Smooth muscle cell (in vitro differentiated cells): ENCODE measurements at regions not wholly inside any gene's neighbourhood (a gene's known extent, or its start where the extent isn't known, plus 50 kb on each side); places are given as distances from the start of the nearest gene placed in this dataset.

Source experiments
- DNase-seq: peaks from one replicate; lab custom pipeline; 2025; ENCODE audit not compliant: unreplicated experiment; lab: John Stamatoyannopoulos, UW
- H2AFZ ChIP-seq: fragments of 200-600 bp; sonication (generic); 2 replicates; pipeline ENCODE4 v1.6.0; 2016; ENCODE audit warnings: antibody characterized with exemption, low read depth, mild to moderate bottlenecking
- H3F3A ChIP-seq: fragments of 200-600 bp; sonication (generic); 2 replicates; pipeline ENCODE4 v1.6.0; 2017; ENCODE audit warnings: antibody characterized with exemption, low read depth
- H3K27ac ChIP-seq: fragments of 200-600 bp; sonication (generic); 2 replicates; pipeline ENCODE4 v1.5.1; 2016; ENCODE audit warnings: low read depth, mild to moderate bottlenecking
- H3K27me3 ChIP-seq: fragments of 200-600 bp; sonication (generic); 2 replicates; pipeline ENCODE4 v1.6.1; 2016; ENCODE audit warnings: low read depth, mild to moderate bottlenecking
- H3K36me3 ChIP-seq: fragments of 200-600 bp; sonication (generic); 2 replicates; pipeline ENCODE4 v1.5.1; 2016; ENCODE audit warnings: low read depth
- H3K4me1 ChIP-seq: fragments of 200-600 bp; sonication (generic); 2 replicates; pipeline ENCODE4 v1.5.1; 2016; ENCODE audit warnings: low read depth
- H3K4me2 ChIP-seq: fragments of 200-600 bp; sonication (generic); 2 replicates; pipeline ENCODE4 v1.6.0; 2016; ENCODE audit warnings: mild to moderate bottlenecking
- H3K4me3 ChIP-seq: fragments of 200-600 bp; sonication (generic); 2 replicates; pipeline ENCODE4 v1.5.1; 2016; ENCODE audit warnings: mild to moderate bottlenecking
- H3K79me2 ChIP-seq: fragments of 200-600 bp; sonication (generic); 2 replicates; pipeline ENCODE4 v1.6.0; 2016; ENCODE audit warnings: low read depth, mild to moderate bottlenecking
- H3K9ac ChIP-seq: fragments of 200-600 bp; sonication (generic); 2 replicates; pipeline ENCODE4 v1.6.0; 2016; ENCODE audit warnings: low read depth
- H3K9me3 ChIP-seq: fragments of 200-600 bp; sonication (generic); replicated peaks from 2 replicates; pipeline ENCODE4 v1.5.1; 2016; ENCODE audit warnings: low read depth
- H4K20me1 ChIP-seq: fragments of 200-600 bp; sonication (generic); 2 replicates; pipeline ENCODE4 v1.6.0; 2016; ENCODE audit warnings: low read depth
- WGBS: methylation state at CpG from one replicate; pipeline ENCODE4 v1.1.7; 2016; ENCODE audit warnings: low lambda C conversion rate; 5-methylcytosine and 5-hydroxymethylcytosine counted together
- TF ChIP-seq, protein P1 (sequence below): fragments of 200-600 bp; sonication (generic); IDR thresholded peaks from 2 replicates; pipeline ENCODE4 v1.5.1; 2017; ENCODE audit warnings: borderline replicate concordance, mild to moderate bottlenecking, antibody characterized with exemption; ENCODE audit not compliant: insufficient read depth, poor library complexity, severe bottlenecking

DNA sequence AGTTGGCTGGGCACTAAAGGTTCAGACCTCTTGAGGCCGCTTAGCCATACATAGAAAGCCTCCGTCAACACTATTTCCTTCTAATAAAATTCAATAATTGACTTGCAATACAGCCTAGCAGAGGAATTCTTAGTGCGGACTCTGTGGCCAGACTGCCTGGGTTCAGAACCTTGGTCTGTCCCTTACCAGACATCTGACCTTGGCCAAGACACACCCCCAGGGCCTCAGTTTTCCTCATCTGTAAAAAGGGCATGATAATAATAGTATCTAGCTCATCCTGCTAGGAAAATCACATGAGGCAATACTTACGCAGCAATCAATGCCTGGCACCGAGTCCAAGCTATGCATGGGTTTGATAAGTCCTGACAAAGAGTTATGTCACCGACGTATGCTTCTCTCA, 148.2 kb upstream of the SOD1 start:
- Histone ChIP-seq H3F3A (no peaks in the 10 kb centered on the region), H3K79me2 (peaks cover 7% of the 10 kb centered on the region), H3K27ac (no peak overlapping the region), H3K36me3 (no peaks in the 10 kb centered on the region), H3K9me3 (no peaks in the 10 kb centered on the region), H3K4me3 (no peak overlapping the region), H3K4me1 (peaks cover 8% of the 10 kb centered on the region), H4K20me1 (no peaks in the 10 kb centered on the region), H3K27me3 (no peaks in the 10 kb centered on the region), H3K4me2 (no peak overlapping the region), H2AFZ (no peak overlapping the region), H3K9ac (no peak overlapping the region)
- no peak for DNase-seq
- WGBS, result 95% methylated on average over 7 of the region's 7 CpGs
- TF ChIP-seq, protein P1, sequence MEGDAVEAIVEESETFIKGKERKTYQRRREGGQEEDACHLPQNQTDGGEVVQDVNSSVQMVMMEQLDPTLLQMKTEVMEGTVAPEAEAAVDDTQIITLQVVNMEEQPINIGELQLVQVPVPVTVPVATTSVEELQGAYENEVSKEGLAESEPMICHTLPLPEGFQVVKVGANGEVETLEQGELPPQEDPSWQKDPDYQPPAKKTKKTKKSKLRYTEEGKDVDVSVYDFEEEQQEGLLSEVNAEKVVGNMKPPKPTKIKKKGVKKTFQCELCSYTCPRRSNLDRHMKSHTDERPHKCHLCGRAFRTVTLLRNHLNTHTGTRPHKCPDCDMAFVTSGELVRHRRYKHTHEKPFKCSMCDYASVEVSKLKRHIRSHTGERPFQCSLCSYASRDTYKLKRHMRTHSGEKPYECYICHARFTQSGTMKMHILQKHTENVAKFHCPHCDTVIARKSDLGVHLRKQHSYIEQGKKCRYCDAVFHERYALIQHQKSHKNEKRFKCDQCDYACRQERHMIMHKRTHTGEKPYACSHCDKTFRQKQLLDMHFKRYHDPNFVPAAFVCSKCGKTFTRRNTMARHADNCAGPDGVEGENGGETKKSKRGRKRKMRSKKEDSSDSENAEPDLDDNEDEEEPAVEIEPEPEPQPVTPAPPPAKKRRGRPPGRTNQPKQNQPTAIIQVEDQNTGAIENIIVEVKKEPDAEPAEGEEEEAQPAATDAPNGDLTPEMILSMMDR, result no peak

DNA sequence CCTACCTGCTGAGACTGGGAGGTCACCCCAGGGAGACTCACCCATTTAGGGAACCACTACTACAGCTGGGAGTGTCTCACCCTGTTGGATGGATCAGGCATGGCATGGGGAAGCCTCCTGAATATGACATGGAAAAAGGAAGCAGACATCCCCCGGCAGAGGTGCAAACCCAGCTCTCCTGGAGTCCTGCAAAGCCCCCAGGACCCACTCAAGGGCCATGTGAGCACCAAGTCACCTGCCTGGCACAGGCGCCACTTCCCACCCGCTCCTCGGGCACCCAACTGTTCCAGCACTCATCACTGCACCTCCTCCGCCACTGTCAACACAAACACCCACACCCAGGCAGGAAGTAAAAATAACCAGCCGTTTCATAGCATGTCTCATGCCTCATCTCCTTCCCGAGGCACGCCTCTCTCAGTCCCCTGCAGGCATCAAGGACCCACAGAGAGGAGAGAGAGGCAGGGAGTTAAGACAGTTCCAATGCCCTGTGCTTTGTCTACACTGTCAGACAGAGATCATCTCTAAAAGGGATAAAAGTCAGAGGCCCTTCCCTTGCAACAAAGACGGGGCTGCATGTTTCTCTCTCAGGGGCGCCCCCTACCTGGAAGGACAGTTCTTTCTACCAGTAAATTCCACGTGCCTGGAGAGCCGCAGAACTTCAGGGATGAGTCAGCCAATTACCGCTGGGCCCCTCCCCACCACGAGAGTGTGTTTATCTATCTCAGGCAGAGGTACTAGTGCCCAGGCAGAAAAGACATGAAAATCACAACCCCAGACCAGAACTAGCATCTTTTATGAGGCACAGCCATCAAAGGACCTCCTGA, 150.1 kb upstream of the SOD1 start:
- Histone ChIP-seq H4K20me1 (no peaks in the 10 kb centered on the region), H3K36me3 (no peaks in the 10 kb centered on the region), H3K9me3 (no peaks in the 10 kb centered on the region), H3K4me2 (no peak overlapping the region), H3K27me3 (no peaks in the 10 kb centered on the region), H3F3A (no peaks in the 10 kb centered on the region), H3K27ac (no peak overlapping the region), H3K4me1 (peaks cover under 1% of the 10 kb centered on the region), H3K4me3 (no peak overlapping the region), H3K9ac (no peak overlapping the region), H2AFZ (no peak overlapping the region), H3K79me2 (peaks cover 7% of the 10 kb centered on the region)
- DNase-seq, result no peak
- TF ChIP-seq, protein P1, result peak; percentile 44
- WGBS, result 37% methylated on average over 14 of the region's 14 CpGs

DNA sequence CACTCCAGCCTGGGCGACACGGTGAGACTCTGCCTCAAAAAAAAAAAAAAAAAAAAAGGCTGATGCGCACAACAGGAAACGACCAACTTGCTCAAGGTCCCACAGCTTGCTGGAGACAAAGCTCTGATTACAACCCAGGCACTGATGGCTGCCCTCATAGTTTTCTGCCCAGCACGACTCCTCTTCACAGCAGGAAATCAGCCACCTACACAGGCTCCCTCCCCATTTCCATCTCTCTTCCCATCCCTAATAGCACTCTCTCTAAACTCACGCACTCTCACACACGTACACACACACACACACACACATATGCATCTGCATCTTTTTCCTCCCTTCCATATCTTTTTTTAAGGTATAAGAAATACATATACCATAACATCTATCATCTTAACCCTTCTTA, 153.5 kb upstream of the SOD1 start:
- no peak overlapping the region for H3K27ac ChIP-seq
- no peaks in the 10 kb centered on the region for H3F3A ChIP-seq
- H3K4me1 ChIP-seq, result no peaks in the 10 kb centered on the region
- H3K27me3 ChIP-seq, result no peaks in the 10 kb centered on the region
- H3K9me3 ChIP-seq, result no peaks in the 10 kb centered on the region
- TF ChIP-seq, protein P1, result no peak
- WGBS, result 87% methylated on average over 7 of the region's 7 CpGs
- H3K4me2 ChIP-seq, result no peak overlapping the region
- H3K4me3 ChIP-seq, result no peak overlapping the region
- no peak for DNase-seq
- no peaks in the 10 kb centered on the region for H3K36me3 ChIP-seq
- H3K9ac ChIP-seq, result no peak overlapping the region
- no peaks in the 10 kb centered on the region for H3K79me2 ChIP-seq
- H4K20me1 ChIP-seq, result no peaks in the 10 kb centered on the region
- H2AFZ ChIP-seq, result no peak overlapping the region

DNA sequence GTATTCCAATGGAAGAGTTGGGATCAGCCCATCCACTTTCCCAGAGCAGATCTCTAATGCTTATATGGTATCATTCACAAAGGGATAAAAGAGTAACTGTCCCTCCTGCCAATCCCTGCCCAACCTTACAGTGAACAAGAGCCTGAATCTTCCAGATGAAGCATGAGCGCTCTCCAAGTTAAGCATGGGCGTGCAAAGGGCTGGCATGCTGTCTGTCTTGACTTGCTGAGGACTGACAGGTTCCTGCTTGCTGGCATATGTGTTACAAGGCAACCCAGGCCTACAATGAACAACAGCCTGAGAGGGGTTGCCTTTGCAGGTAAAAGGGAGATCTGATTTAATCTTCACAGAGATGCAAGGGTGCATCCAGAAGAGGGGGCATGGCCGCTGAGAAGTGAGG, 155.6 kb upstream of the SOD1 start:
- Histone ChIP-seq H3K27me3 (no peaks in the 10 kb centered on the region), H3K27ac (no peak overlapping the region), H3K4me2 (no peak overlapping the region), H3K79me2 (no peaks in the 10 kb centered on the region), H4K20me1 (no peaks in the 10 kb centered on the region), H3K36me3 (no peaks in the 10 kb centered on the region), H3K4me3 (no peak overlapping the region), H3F3A (no peaks in the 10 kb centered on the region), H3K9me3 (no peaks in the 10 kb centered on the region), H3K9ac (no peak overlapping the region), H3K4me1 (no peaks in the 10 kb centered on the region), H2AFZ (no peak overlapping the region)
- DNase-seq, result no peak
- TF ChIP-seq, protein P1, result no peak
- 94% methylated on average over 3 of the region's 3 CpGs for WGBS
